H9 (cell line): ENCODE measurements at regions not wholly inside any gene's neighbourhood (a gene's known extent, or its start where the extent isn't known, plus 50 kb on each side); places are given as distances from the start of the nearest gene placed in this dataset.

Experiments used
- DNase-seq: peaks from one replicate; pipeline ENCODE4 v3.0.0-alpha.2; 2017
- H2AFZ ChIP-seq: one replicate; pipeline ENCODE4 v1.6.1; 2013; ENCODE audit warnings: mild to moderate bottlenecking, low read length, control low read depth, moderate library complexity
- H2AK5ac ChIP-seq: 2 replicates; pipeline ENCODE4 v1.6.1; 2013; ENCODE audit warnings: low read length, control low read depth, mixed read lengths; ENCODE audit not compliant: insufficient read length
- H2BK120ac ChIP-seq: one replicate; pipeline ENCODE4 v1.6.1; 2013; ENCODE audit warnings: low read depth, mild to moderate bottlenecking, low read length, control low read depth, inconsistent platforms; ENCODE audit not compliant: poor library complexity, severe bottlenecking
- H2BK12ac ChIP-seq: 2 replicates; pipeline ENCODE4 v1.6.1; 2013; ENCODE audit warnings: low read length, control low read depth, mixed read lengths, low read depth; ENCODE audit not compliant: insufficient read length
- H2BK15ac ChIP-seq: 2 replicates; pipeline ENCODE4 v1.6.1; 2013; ENCODE audit warnings: low read depth, low read length, control low read depth
- H2BK20ac ChIP-seq: one replicate; pipeline ENCODE4 v1.6.1; 2013; ENCODE audit warnings: low read depth, mild to moderate bottlenecking, low read length, control low read depth, inconsistent platforms; ENCODE audit not compliant: poor library complexity, severe bottlenecking
- H2BK5ac ChIP-seq: 2 replicates; pipeline ENCODE4 v1.6.1; 2013; ENCODE audit warnings: low read length, control low read depth, mixed read lengths; ENCODE audit not compliant: insufficient read length
- H3K14ac ChIP-seq: 2 replicates; pipeline ENCODE4 v1.6.1; 2013; ENCODE audit warnings: low read length, control low read depth; ENCODE audit not compliant: insufficient read depth
- H3K18ac ChIP-seq: 2 replicates; pipeline ENCODE4 v1.6.1; 2013; ENCODE audit warnings: low read depth, mild to moderate bottlenecking, mixed read lengths, low read length, control low read depth; ENCODE audit not compliant: insufficient read length
- H3K23ac ChIP-seq: 2 replicates; pipeline ENCODE4 v1.6.1; 2013; ENCODE audit warnings: low read length, control low read depth, mixed read lengths, low read depth; ENCODE audit not compliant: insufficient read length
- H3K23me2 ChIP-seq: 2 replicates; pipeline ENCODE4 v1.6.1; 2013; ENCODE audit warnings: low read depth, mild to moderate bottlenecking, mixed read lengths, low read length, control low read depth; ENCODE audit not compliant: insufficient read length, poor library complexity, severe bottlenecking
- H3K27ac ChIP-seq: 2 replicates; pipeline ENCODE4 v1.5.1; 2013; ENCODE audit warnings: low read length, control low read depth, mixed read lengths, low read depth; ENCODE audit not compliant: insufficient read length
- H3K27me3 ChIP-seq: 2 replicates; pipeline ENCODE4 v1.6.1; 2013; ENCODE audit warnings: low read length, control low read depth, inconsistent platforms; ENCODE audit not compliant: insufficient read depth
- H3K4ac ChIP-seq: 2 replicates; pipeline ENCODE4 v1.6.1; 2013; ENCODE audit warnings: low read depth, mild to moderate bottlenecking, control low read depth, inconsistent platforms, low read length, moderate library complexity
- H3K4me1 ChIP-seq: 2 replicates; pipeline ENCODE4 v1.6.1; 2013; ENCODE audit warnings: low read length, control low read depth, inconsistent platforms; ENCODE audit not compliant: insufficient read depth
- H3K4me2 ChIP-seq: 2 replicates; pipeline ENCODE4 v1.6.1; 2013; ENCODE audit warnings: low read length, control low read depth, mixed read lengths; ENCODE audit not compliant: insufficient read length, insufficient read depth
- H3K56ac ChIP-seq: 2 replicates; pipeline ENCODE4 v1.6.1; 2013; ENCODE audit warnings: low read depth, mild to moderate bottlenecking, mixed read lengths, low read length, control low read depth; ENCODE audit not compliant: insufficient read length
- H3K79me1 ChIP-seq: 2 replicates; pipeline ENCODE4 v1.6.1; 2013; ENCODE audit warnings: low read depth, mild to moderate bottlenecking, moderate library complexity, low read length, control low read depth, inconsistent platforms; ENCODE audit not compliant: insufficient read depth, poor library complexity, severe bottlenecking
- H3K79me2 ChIP-seq: 2 replicates; pipeline ENCODE4 v1.6.1; 2013; ENCODE audit warnings: low read length, control low read depth, inconsistent platforms; ENCODE audit not compliant: insufficient read depth
- H3K9ac ChIP-seq: 2 replicates; pipeline ENCODE4 v1.6.1; 2013; ENCODE audit warnings: low read length, control low read depth, mixed read lengths; ENCODE audit not compliant: insufficient read length; ENCODE audit errors: extremely low read depth
- H3K9me3 ChIP-seq: one replicate; pipeline ENCODE4 v1.6.1; 2013; ENCODE audit warnings: low read depth, low read length, inconsistent platforms; ENCODE audit not compliant: control insufficient read depth
- H3T11ph ChIP-seq: one replicate; pipeline ENCODE4 v1.6.1; 2013; ENCODE audit warnings: mild to moderate bottlenecking, low read length, control low read depth, inconsistent platforms
- H4K20me1 ChIP-seq: one replicate; pipeline ENCODE4 v1.6.1; 2013; ENCODE audit not compliant: control insufficient read depth, insufficient read length, insufficient read depth
- H4K5ac ChIP-seq: 2 replicates; pipeline ENCODE4 v1.6.1; 2013; ENCODE audit warnings: low read depth, mild to moderate bottlenecking, mixed read lengths, low read length, control low read depth; ENCODE audit not compliant: insufficient read length
- H4K8ac ChIP-seq: replicated peaks from 2 replicates; pipeline ENCODE4 v1.6.1; 2013; ENCODE audit warnings: low read length, control low read depth, mixed read lengths, low read depth; ENCODE audit not compliant: insufficient read length
- H4K91ac ChIP-seq: 2 replicates; pipeline ENCODE4 v1.6.1; 2013; ENCODE audit warnings: low read depth, mild to moderate bottlenecking, moderate library complexity, mixed read lengths, low read length, control low read depth; ENCODE audit not compliant: insufficient read length
- H3K27ac Mint-ChIP-seq, 3 experiments: 2 replicates in 2 of 3; 3 replicates in 1 of 3; pipeline ENCODE4 v1.8.0; 2020 to 2021; ENCODE audit warnings: mixed read lengths in 3 of 3, mild to moderate bottlenecking in 1 of 3, moderate library complexity in 1 of 3
- H3K27me3 Mint-ChIP-seq: 2 replicates; pipeline ENCODE4 v1.8.0; 2021; ENCODE audit warnings: low read depth, mild to moderate bottlenecking, moderate library complexity, mixed read lengths
- H3K36me3 Mint-ChIP-seq, 3 experiments: 2 replicates in 2 of 3; 3 replicates in 1 of 3; pipeline ENCODE4 v1.8.0; 2020 to 2021; ENCODE audit warnings: low read depth in 3 of 3, mixed read lengths in 3 of 3; ENCODE audit not compliant: insufficient read depth in 1 of 3
- H3K4me1 Mint-ChIP-seq, 2 experiments: 2 replicates each; pipeline ENCODE4 v1.8.0; 2020; ENCODE audit warnings: mixed read lengths in 2 of 2
- H3K4me3 Mint-ChIP-seq, 2 experiments: 2 replicates in 1 of 2; 3 replicates in 1 of 2; pipeline ENCODE4 v1.8.0; 2020 to 2021; ENCODE audit warnings: mild to moderate bottlenecking in 2 of 2, mixed read lengths in 2 of 2, moderate library complexity in 1 of 2
- H3K9me3 Mint-ChIP-seq, 2 experiments: 2 replicates in 1 of 2; 3 replicates in 1 of 2; pipeline ENCODE4 v1.8.0; 2020; ENCODE audit warnings: mild to moderate bottlenecking in 2 of 2, mixed read lengths in 2 of 2, moderate library complexity in 1 of 2
- CTCF ChIP-seq: fragments of 200-600 bp; sonication (generic); conservative IDR thresholded peaks from 3 replicates; pipeline ENCODE4 v1.8.0; 2021; ENCODE audit warnings: antibody characterized with exemption, mild to moderate bottlenecking
- WGBS: extraction: QIAGEN DNeasy Blood & Tissue Kit; methylation state at CpG from one replicate; pipeline ENCODE4 v1.1.7; 2013; ENCODE audit warnings: missing lambda C conversion rate, low lambda C conversion rate, mixed read lengths; ENCODE audit not compliant: insufficient read length; ENCODE audit errors: extremely low coverage; 5-methylcytosine and 5-hydroxymethylcytosine counted together

GRCh38 chr1:195218428-195219212 is 1389.6 kb downstream of the KCNT2 start:
- H3K27me3 ChIP-seq: no peaks in the 10 kb centered on the region
- H3K56ac ChIP-seq: no peak overlapping the region
- H3K14ac ChIP-seq: no peak overlapping the region
- H3K23ac ChIP-seq: no peak overlapping the region
- H4K91ac ChIP-seq: no peak overlapping the region
- Mint-ChIP-seq H3K9me3 (peaks cover 7 to 9% of the 10 kb centered on the region in 2 experiments; a peak in 4 of 5 replicates), H3K4me1 (no peaks in the 10 kb centered on the region), H3K27me3 (no peaks in the 10 kb centered on the region; the same call in 1 of the 2 replicates), H3K36me3 (no peaks in the 10 kb centered on the region; a peak in 3 of 7 replicates), H3K4me3 (no peak overlapping the region), H3K27ac (no peak overlapping the region)
- H2AK5ac ChIP-seq: no peak overlapping the region
- no peak overlapping the region for H3K4me2 ChIP-seq
- no peaks in the 10 kb centered on the region for H4K20me1 ChIP-seq
- H2BK120ac ChIP-seq: no peak overlapping the region
- H3K4me1 ChIP-seq: no peaks in the 10 kb centered on the region
- no peak overlapping the region for H2BK20ac ChIP-seq
- H3K18ac ChIP-seq: no peak overlapping the region
- no peak overlapping the region for H2BK5ac ChIP-seq
- no peak overlapping the region for H2AFZ ChIP-seq
- TF ChIP-seq CTCF: no peak
- H4K8ac ChIP-seq: no peak overlapping the region
- H3K9ac ChIP-seq: no peak overlapping the region
- H3K79me1 ChIP-seq: no peaks in the 10 kb centered on the region
- no peak overlapping the region for H2BK12ac ChIP-seq
- H2BK15ac ChIP-seq: no peak overlapping the region
- no peaks in the 10 kb centered on the region for H3K79me2 ChIP-seq
- no peak overlapping the region for H4K5ac ChIP-seq
- H3K9me3 ChIP-seq: no peaks in the 10 kb centered on the region
- DNase-seq: no peak
- no CpG with 5 or more reads among the region's 22 CpGs for WGBS
- H3K27ac ChIP-seq: no peak overlapping the region
- no peaks in the 10 kb centered on the region for H3K23me2 ChIP-seq
- H3K4ac ChIP-seq: no peak overlapping the region
- no peak overlapping the region for H3T11ph ChIP-seq
